ENCODE measurements at regions not wholly inside any gene's neighbourhood (a gene's known extent, or its start where the extent isn't known, plus 50 kb on each side); places are given as distances from the start of the nearest gene placed in this dataset.
"Not testable (repeated sequence)": the region's sequence is repeated elsewhere in the genome, so short reads cannot be mapped to it uniquely, and the experiment has no call there.

DNA sequence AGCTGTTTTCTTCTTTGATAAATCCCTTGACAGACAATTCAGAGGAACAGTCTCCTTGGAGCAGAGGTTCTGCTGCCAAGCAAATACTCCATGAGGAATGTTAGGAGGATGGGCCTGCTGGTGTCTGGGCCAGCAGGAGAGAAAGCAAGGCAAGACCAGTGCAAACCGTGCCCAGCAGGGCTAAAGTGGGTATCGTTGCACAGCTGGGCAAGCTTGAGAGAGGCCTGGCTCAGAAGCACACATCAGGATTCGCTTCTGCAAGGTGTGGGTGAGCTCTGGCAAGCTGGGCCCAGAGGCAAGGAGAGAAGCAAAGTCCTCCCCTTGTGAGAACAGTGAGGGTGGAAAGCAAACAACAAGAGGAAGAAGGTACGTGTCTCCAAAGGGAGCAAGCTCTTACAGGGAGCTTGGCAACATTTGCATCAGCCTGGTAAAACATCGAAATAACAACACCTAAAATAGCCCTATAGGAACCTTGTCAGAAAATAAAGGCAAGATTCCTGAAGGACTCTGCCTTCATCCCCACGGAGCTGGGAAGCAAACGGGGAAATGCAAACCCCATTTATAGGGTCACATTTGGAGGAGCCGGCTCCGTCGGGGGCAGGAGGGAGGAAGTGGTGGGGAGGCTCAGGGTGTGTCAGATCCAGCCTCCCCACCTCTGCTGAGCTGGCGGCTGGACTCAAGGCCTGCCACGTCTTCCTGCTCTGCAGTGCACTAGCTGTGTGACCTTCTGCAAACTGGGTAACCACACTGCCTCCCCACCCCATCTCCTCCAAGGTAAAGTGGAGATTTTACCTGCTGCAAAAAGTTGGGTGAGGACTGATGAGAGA lies 62.3 kb upstream of the HIVEP3 start:
- no peak for DNase-seq (ENCODE audit: low spot score)

DNA sequence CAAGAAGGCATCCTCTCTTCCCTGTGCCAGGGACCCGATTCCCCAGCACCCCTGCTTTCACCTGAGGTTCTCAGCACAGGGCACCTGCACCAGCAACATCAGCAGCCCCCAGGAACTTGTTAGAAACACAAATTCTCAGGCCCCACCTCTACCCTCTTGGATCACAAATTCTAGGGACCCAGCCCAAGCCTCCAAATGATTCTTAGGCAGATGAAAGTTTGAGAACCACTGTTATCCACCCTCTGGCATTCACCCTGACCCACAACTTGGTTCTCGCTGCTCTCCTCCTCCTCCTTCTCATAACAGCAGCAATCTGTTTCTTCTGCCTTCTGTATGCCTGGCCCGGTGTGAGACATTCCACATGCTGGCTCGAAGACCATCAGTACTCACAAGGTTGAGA lies 60.3 kb upstream of the HIVEP3 start:
- no peak for DNase-seq (ENCODE audit: low spot score)

DNA sequence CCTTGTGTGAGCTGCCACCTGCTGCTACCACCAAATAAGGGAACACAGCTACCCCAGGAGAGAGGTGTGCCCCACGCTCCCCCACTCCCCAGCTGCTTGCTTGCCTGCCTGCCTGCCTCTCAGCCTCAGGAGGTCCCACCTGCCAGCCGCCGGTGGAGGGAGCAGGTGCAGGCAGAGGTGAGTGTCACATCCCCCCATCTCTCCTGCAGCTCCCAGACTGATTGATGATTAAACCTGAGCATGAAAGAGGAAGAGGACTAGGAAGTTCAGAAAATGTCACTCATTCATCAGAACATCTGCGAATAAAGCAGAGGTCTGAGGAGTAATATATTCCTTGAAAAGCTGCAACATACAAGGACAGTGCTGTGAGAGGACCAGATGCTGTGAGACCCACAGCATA lies 58.6 kb upstream of the HIVEP3 start:
- no peak for DNase-seq (ENCODE audit: low spot score)

DNA sequence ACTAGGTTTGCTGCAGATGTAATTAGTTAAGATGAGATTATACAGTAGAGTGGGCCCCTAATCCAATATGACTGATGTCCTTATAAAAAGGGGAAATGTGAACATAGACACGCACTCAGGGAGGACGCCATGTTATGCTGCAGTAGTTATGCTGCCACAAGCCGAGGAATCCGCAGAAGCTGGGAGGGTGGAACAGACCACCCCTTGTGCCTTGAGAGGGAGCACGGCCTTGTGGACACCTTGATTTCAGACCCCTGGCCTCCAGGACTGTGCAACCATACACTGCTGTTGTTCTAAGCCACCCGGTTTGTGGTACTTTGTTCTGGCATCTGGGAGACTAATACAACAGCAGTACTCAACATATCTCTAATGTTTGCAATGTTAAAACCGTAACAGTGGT lies 57.9 kb upstream of the HIVEP3 start:
- DNase-seq (ENCODE audit: low spot score) = no peak

DNA sequence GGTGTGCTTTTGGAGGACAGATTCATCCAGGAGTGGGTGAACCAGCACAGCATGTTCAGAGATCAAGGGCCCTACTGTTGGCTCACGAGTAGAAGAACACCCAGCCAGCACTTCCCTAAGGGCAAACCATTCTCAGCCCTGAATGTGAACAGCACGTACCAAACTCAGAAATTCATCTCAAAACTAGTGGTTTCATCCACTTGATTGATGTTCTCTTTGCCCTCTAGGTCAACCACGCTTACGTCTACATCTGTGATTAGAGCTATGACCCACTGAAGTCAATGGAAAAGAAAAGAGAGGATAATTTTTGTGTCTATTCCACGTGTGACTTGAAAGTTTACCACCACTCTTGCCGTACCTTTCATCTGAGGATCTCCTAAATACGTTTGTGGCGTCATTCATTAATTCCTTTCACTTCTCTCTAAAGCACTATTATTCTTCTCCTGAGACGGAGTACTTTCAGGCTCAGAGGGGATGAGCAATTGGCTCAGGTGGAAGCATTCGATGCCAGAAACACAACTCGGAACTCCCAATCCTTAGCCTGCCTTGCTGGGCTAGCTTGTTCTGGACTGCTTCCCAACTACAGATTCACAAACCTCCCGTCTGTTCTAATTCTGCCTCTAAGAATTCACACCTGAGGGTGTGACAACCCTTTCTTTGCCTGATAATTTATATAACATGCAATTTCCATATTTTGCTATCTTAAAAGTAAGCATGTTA lies 57.3 kb upstream of the HIVEP3 start:
- no peak for DNase-seq (ENCODE audit: low spot score)

DNA sequence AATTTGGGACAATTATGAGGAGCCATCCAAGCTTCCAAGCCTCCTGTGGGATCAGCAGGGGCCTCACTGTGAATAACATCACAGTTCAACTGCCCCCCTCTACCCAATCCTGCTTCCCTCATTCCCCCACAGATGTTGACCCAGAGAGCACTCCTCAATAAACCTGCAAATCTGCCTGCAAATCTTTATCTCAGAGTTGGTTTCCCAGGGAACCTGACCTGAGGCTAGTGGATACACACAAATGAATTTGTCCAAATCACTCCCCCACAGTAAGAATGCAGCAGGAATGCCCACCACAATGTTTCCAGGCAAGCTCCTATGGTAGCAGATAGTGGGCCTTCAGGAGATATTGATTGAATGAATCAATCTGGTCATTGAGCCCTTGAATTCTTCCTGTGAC lies 56.4 kb upstream of the HIVEP3 start:
- DNase-seq (ENCODE audit: low spot score) = no peak

DNA sequence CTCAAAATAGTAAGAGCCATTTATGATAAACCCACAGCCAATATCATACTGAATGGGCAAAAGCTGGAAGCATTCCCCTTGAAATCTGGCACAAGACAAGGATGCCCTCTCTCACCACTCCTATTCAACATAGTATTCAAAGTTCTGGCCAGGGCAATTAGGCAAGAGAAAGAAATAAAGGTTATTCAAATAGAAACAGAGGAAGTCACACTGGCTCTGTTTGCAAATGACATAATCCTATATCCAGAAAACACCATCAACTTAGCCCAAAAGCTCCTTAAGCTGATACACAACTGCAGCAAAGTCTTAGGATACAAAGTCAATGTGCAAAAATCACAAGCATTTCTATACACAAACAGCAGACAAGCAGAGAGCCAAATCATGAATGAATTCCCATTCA lies 49.8 kb upstream of the HIVEP3 start:
- not testable (repeated sequence) for DNase-seq (ENCODE audit: low spot score)
